Brain microvascular endothelial cell (primary cell): ENCODE measurements at regions not wholly inside any gene's neighbourhood (a gene's known extent, or its start where the extent isn't known, plus 50 kb on each side); places are given as distances from the start of the nearest gene placed in this dataset.

Source experiments
- DNase-seq: peaks from one replicate; pipeline ENCODE4 v3.0.0-alpha.2; 2020
- H3K27ac ChIP-seq: fragments of 250-450 bp; sonication (Bioruptor Pico); 2 replicates; pipeline ENCODE4 v1.5.1; 2020; ENCODE audit warnings: mild to moderate bottlenecking, moderate library complexity
- H3K27me3 ChIP-seq: fragments of 250-450 bp; sonication (Bioruptor Pico); replicated peaks from 2 replicates; pipeline ENCODE4 v1.5.1; 2020; ENCODE audit warnings: mild to moderate bottlenecking
- H3K36me3 ChIP-seq: fragments of 250-450 bp; sonication (Bioruptor Pico); replicated peaks from 2 replicates; pipeline ENCODE4 v1.5.1; 2020; ENCODE audit warnings: mild to moderate bottlenecking
- H3K4me3 ChIP-seq: 2 replicates; pipeline ENCODE4 v1.5.1; 2011; ENCODE audit warnings: low read depth, mild to moderate bottlenecking, control low read depth, low read length, moderate library complexity
- CTCF ChIP-seq: IDR thresholded peaks from 2 replicates; pipeline ENCODE4 v1.5.1; 2011; ENCODE audit warnings: low read depth, mild to moderate bottlenecking, moderate library complexity, low read length, control low read depth, inconsistent platforms; ENCODE audit errors: missing control alignments
- in situ Hi-C: cut with HindIII; loops from 2 replicates; pipeline ENCODE4 v1.10.0; 2017; ENCODE audit warnings: low sequenced_read_pairs, low pct_ligation_motif_present

- DNase-seq: no peak
- no peaks in the 10 kb centered on the region for H3K27me3 ChIP-seq
- H3K27ac ChIP-seq: no peak overlapping the region
- in situ Hi-C loops: no loop called here
- no peaks in the 10 kb centered on the region for H3K36me3 ChIP-seq
- H3K4me3 ChIP-seq: no peak overlapping the region
- no peak for TF ChIP-seq CTCF
These were observed 102.0 kb upstream of the MED13 start for GRCh38 chr17:62167076-62167475.

GRCh38 chr17:62164747-62165722, 100.0 kb upstream of the MED13 start:
- Histone ChIP-seq H3K4me3 (no peak overlapping the region), H3K27me3 (no peaks in the 10 kb centered on the region), H3K36me3 (no peaks in the 10 kb centered on the region), H3K27ac (no peak overlapping the region)
- no peak for TF ChIP-seq CTCF
- DNase-seq: no peak
- in situ Hi-C loops: no loop called here

- DNase-seq: no peak
- no peak overlapping the region for H3K4me3 ChIP-seq
- no peak overlapping the region for H3K27ac ChIP-seq
- no peaks in the 10 kb centered on the region for H3K36me3 ChIP-seq
- in situ Hi-C loops: no loop called here
- no peaks in the 10 kb centered on the region for H3K27me3 ChIP-seq
- no peak for TF ChIP-seq CTCF
These were observed 98.8 kb upstream of the MED13 start for GRCh38 chr17:62163847-62164246.

- Histone ChIP-seq H3K27me3 (no peaks in the 10 kb centered on the region), H3K4me3 (no peak overlapping the region), H3K36me3 (no peaks in the 10 kb centered on the region), H3K27ac (no peak overlapping the region)
- in situ Hi-C loops: no loop called here
- no peak for TF ChIP-seq CTCF
- DNase-seq: no peak
These were observed 97.8 kb upstream of the MED13 start for GRCh38 chr17:62162898-62163297.

- Histone ChIP-seq H3K27me3 (no peaks in the 10 kb centered on the region), H3K36me3 (no peaks in the 10 kb centered on the region), H3K27ac (no peak overlapping the region), H3K4me3 (no peak overlapping the region)
- in situ Hi-C loops: no loop called here
- no peak for DNase-seq
- TF ChIP-seq CTCF: no peak
These were observed 96.5 kb upstream of the MED13 start for GRCh38 chr17:62161405-62162148.
